Activated naive CD8-positive, alpha-beta T cell treated with anti-CD3 and anti-CD28 coated beads, Interleukin-2, amount 50 U/mL, for 24 hours (primary cell): ENCODE measurements at regions not wholly inside any gene's neighbourhood (a gene's known extent, or its start where the extent isn't known, plus 50 kb on each side); places are given as distances from the start of the nearest gene placed in this dataset.
"Not testable (repeated sequence)": the region's sequence is repeated elsewhere in the genome, so short reads cannot be mapped to it uniquely, and the experiment has no call there.

Source experiments
- ATAC-seq: fragments of 150-1000 bp; cut with Tn5 transposase; one replicate; pipeline ENCODE4 v1.10.0; 2021
- DNase-seq: peaks from one replicate; pipeline ENCODE4 v3.0.0; 2021
- H3K27ac Mint-ChIP-seq: one replicate; pipeline ENCODE4 v1.8.0; 2021; ENCODE audit warnings: mild to moderate bottlenecking, mixed read lengths
- H3K27me3 Mint-ChIP-seq: one replicate; pipeline ENCODE4 v1.8.0; 2021; ENCODE audit warnings: mixed read lengths
- H3K36me3 Mint-ChIP-seq: one replicate; pipeline ENCODE4 v1.8.0; 2021; ENCODE audit warnings: low read depth, mixed read lengths
- H3K4me1 Mint-ChIP-seq: one replicate; pipeline ENCODE4 v1.8.0; 2021; ENCODE audit warnings: mixed read lengths
- H3K4me3 Mint-ChIP-seq: one replicate; pipeline ENCODE4 v1.8.0; 2021; ENCODE audit warnings: mild to moderate bottlenecking, moderate library complexity, mixed read lengths
- H3K9me3 Mint-ChIP-seq: one replicate; pipeline ENCODE4 v1.8.0; 2021; ENCODE audit warnings: mixed read lengths

- ATAC-seq, result no peak
- no peak overlapping the region for H3K4me3 Mint-ChIP-seq
- peaks cover 5% of the 10 kb centered on the region for H3K27me3 Mint-ChIP-seq
- H3K4me1 Mint-ChIP-seq, result no peaks in the 10 kb centered on the region
- H3K9me3 Mint-ChIP-seq, result no peaks in the 10 kb centered on the region
- H3K36me3 Mint-ChIP-seq, result no peaks in the 10 kb centered on the region
- no peak for DNase-seq
- no peak overlapping the region for H3K27ac Mint-ChIP-seq
Measured at GRCh38 chr4:149910604-149911350, 95.1 kb upstream of the IQCM start.

GRCh38 chr4:149911354-149911753, 95.7 kb upstream of the IQCM start:
- Mint-ChIP-seq H3K36me3 (no peaks in the 10 kb centered on the region), H3K4me3 (no peak overlapping the region), H3K4me1 (no peaks in the 10 kb centered on the region), H3K9me3 (no peaks in the 10 kb centered on the region), H3K27me3 (peaks cover 5% of the 10 kb centered on the region), H3K27ac (no peak overlapping the region)
- DNase-seq (no peak), ATAC-seq (no peak)

GRCh38 chr4:149912000-149912399, 96.4 kb upstream of the IQCM start:
- ATAC-seq, result no peak
- H3K9me3 Mint-ChIP-seq, result no peaks in the 10 kb centered on the region
- peaks cover 5% of the 10 kb centered on the region for H3K27me3 Mint-ChIP-seq
- DNase-seq, result no peak
- H3K4me3 Mint-ChIP-seq, result no peak overlapping the region
- H3K36me3 Mint-ChIP-seq, result no peaks in the 10 kb centered on the region
- H3K27ac Mint-ChIP-seq, result no peak overlapping the region
- no peaks in the 10 kb centered on the region for H3K4me1 Mint-ChIP-seq

GRCh38 chr4:149914119-149915115, 98.8 kb upstream of the IQCM start:
- no peaks in the 10 kb centered on the region for H3K9me3 Mint-ChIP-seq
- H3K4me1 Mint-ChIP-seq, result no peaks in the 10 kb centered on the region
- H3K27me3 Mint-ChIP-seq, result peaks cover 5% of the 10 kb centered on the region
- no peak overlapping the region for H3K4me3 Mint-ChIP-seq
- DNase-seq (peak; percentile 33), ATAC-seq (peak; percentile 36)
- H3K27ac Mint-ChIP-seq, result no peak overlapping the region
- H3K36me3 Mint-ChIP-seq, result no peaks in the 10 kb centered on the region

- not testable (repeated sequence) for H3K27me3 Mint-ChIP-seq, DNase-seq, H3K36me3 Mint-ChIP-seq
Measured at GRCh38 chr4:149915735-149916134, 100.1 kb upstream of the IQCM start.

GRCh38 chr4:149923736-149924135, 108.1 kb upstream of the IQCM start:
- DNase-seq, result no peak
- no peak for ATAC-seq
- no peak overlapping the region for H3K27ac Mint-ChIP-seq
- H3K9me3 Mint-ChIP-seq, result no peaks in the 10 kb centered on the region
- H3K4me3 Mint-ChIP-seq, result no peak overlapping the region
- H3K27me3 Mint-ChIP-seq, result no peaks in the 10 kb centered on the region
- no peaks in the 10 kb centered on the region for H3K4me1 Mint-ChIP-seq
- H3K36me3 Mint-ChIP-seq, result no peaks in the 10 kb centered on the region

More at GRCh38 chr4:149915735-149916134, 100.1 kb upstream of the IQCM start:
- not testable (repeated sequence) for H3K27ac Mint-ChIP-seq, H3K9me3 Mint-ChIP-seq, H3K4me1 Mint-ChIP-seq, ATAC-seq, H3K4me3 Mint-ChIP-seq

- no peak overlapping the region for H3K27ac Mint-ChIP-seq
- H3K4me3 Mint-ChIP-seq, result no peak overlapping the region
- H3K4me1 Mint-ChIP-seq, result no peaks in the 10 kb centered on the region
- no peaks in the 10 kb centered on the region for H3K36me3 Mint-ChIP-seq
- H3K27me3 Mint-ChIP-seq, result no peaks in the 10 kb centered on the region
- DNase-seq (no peak), ATAC-seq (no peak)
- H3K9me3 Mint-ChIP-seq, result no peaks in the 10 kb centered on the region
Measured at GRCh38 chr4:149927514-149927913, 111.9 kb upstream of the IQCM start.

- DNase-seq (no peak), ATAC-seq (no peak)
- H3K4me3 Mint-ChIP-seq, result no peak overlapping the region
- no peaks in the 10 kb centered on the region for H3K9me3 Mint-ChIP-seq
- H3K36me3 Mint-ChIP-seq, result no peaks in the 10 kb centered on the region
- no peaks in the 10 kb centered on the region for H3K27me3 Mint-ChIP-seq
- no peaks in the 10 kb centered on the region for H3K4me1 Mint-ChIP-seq
- no peak overlapping the region for H3K27ac Mint-ChIP-seq
Measured at GRCh38 chr4:149928507-149928906, 112.9 kb upstream of the IQCM start.

GRCh38 chr4:149931431-149931830, 115.8 kb upstream of the IQCM start:
- no peak for ATAC-seq
- Mint-ChIP-seq H3K27me3 (no peaks in the 10 kb centered on the region), H3K27ac (no peak overlapping the region), H3K36me3 (no peaks in the 10 kb centered on the region), H3K4me1 (no peaks in the 10 kb centered on the region), H3K9me3 (no peaks in the 10 kb centered on the region), H3K4me3 (no peak overlapping the region)
- no peak for DNase-seq

- Mint-ChIP-seq H3K4me1 (no peaks in the 10 kb centered on the region), H3K4me3 (no peak overlapping the region), H3K9me3 (no peaks in the 10 kb centered on the region), H3K27me3 (no peaks in the 10 kb centered on the region), H3K27ac (no peak overlapping the region), H3K36me3 (no peaks in the 10 kb centered on the region)
- no peak for ATAC-seq
- DNase-seq, result no peak
Measured at GRCh38 chr4:149932188-149932587, 116.5 kb upstream of the IQCM start.

GRCh38 chr4:149933120-149933519, 117.5 kb upstream of the IQCM start:
- H3K9me3 Mint-ChIP-seq, result peaks cover 5% of the 10 kb centered on the region
- H3K4me1 Mint-ChIP-seq, result no peaks in the 10 kb centered on the region
- H3K4me3 Mint-ChIP-seq, result no peak overlapping the region
- no peaks in the 10 kb centered on the region for H3K36me3 Mint-ChIP-seq
- no peaks in the 10 kb centered on the region for H3K27me3 Mint-ChIP-seq
- no peak for DNase-seq
- H3K27ac Mint-ChIP-seq, result no peak overlapping the region
- ATAC-seq, result no peak

- Mint-ChIP-seq H3K4me3 (no peak overlapping the region), H3K27ac (no peak overlapping the region), H3K36me3 (no peaks in the 10 kb centered on the region), H3K27me3 (no peaks in the 10 kb centered on the region), H3K9me3 (peaks cover 8% of the 10 kb centered on the region), H3K4me1 (no peaks in the 10 kb centered on the region)
- no peak for DNase-seq
- no peak for ATAC-seq
Measured at GRCh38 chr4:149933883-149934282, 118.2 kb upstream of the IQCM start.

GRCh38 chr4:149949381-149949780, 128.9 kb upstream of the DCLK2 start:
- H3K4me3 Mint-ChIP-seq, result no peak overlapping the region
- H3K27ac Mint-ChIP-seq, result no peak overlapping the region

GRCh38 chr4:149951152-149951900, 126.9 kb upstream of the DCLK2 start:
- ATAC-seq (no peak), DNase-seq (no peak)
- Mint-ChIP-seq H3K4me3 (no peak overlapping the region), H3K27ac (no peak overlapping the region), H3K27me3 (peaks cover 3% of the 10 kb centered on the region), H3K36me3 (no peaks in the 10 kb centered on the region), H3K9me3 (no peaks in the 10 kb centered on the region), H3K4me1 (no peaks in the 10 kb centered on the region)

More at GRCh38 chr4:149949381-149949780, 128.9 kb upstream of the DCLK2 start:
- peaks cover 7% of the 10 kb centered on the region for H3K27me3 Mint-ChIP-seq
- H3K36me3 Mint-ChIP-seq, result no peaks in the 10 kb centered on the region
- no peaks in the 10 kb centered on the region for H3K4me1 Mint-ChIP-seq
- no peaks in the 10 kb centered on the region for H3K9me3 Mint-ChIP-seq
- ATAC-seq (no peak), DNase-seq (no peak)
